T-helper 17 cell (primary cell): ENCODE measurements at regions not wholly inside any gene's neighbourhood (a gene's known extent, or its start where the extent isn't known, plus 50 kb on each side); places are given as distances from the start of the nearest gene placed in this dataset.

Experiments used
- ATAC-seq: fragments of 150-1000 bp; cut with Tn5 transposase; 2 replicates; pipeline ENCODE4 v1.10.0; 2021; ENCODE audit warnings: mild to moderate bottlenecking, moderate library complexity
- DNase-seq, 3 donors: peaks; one replicate each; pipeline versions ENCODE4 v3.0.0 to v3.0.0-alpha.2; 2020 to 2021
- H3K9me3 ChIP-seq: one replicate; pipeline ENCODE4 v1.7.0; 2013; ENCODE audit warnings: low read length, mild to moderate bottlenecking; ENCODE audit not compliant: control insufficient read depth, poor library complexity, severe bottlenecking
- H3K27ac Mint-ChIP-seq: one replicate; pipeline ENCODE4 v1.8.0; 2022; ENCODE audit warnings: mild to moderate bottlenecking, moderate library complexity, mixed read lengths
- H3K27me3 Mint-ChIP-seq: one replicate; pipeline ENCODE4 v1.8.0; 2022; ENCODE audit warnings: mixed read lengths
- H3K36me3 Mint-ChIP-seq: one replicate; pipeline ENCODE4 v1.8.0; 2022; ENCODE audit warnings: low read depth, mixed read lengths
- H3K4me1 Mint-ChIP-seq: one replicate; pipeline ENCODE4 v1.8.0; 2022; ENCODE audit warnings: mild to moderate bottlenecking, mixed read lengths
- H3K4me3 Mint-ChIP-seq: one replicate; pipeline ENCODE4 v1.8.0; 2022; ENCODE audit warnings: mild to moderate bottlenecking, moderate library complexity, mixed read lengths

GRCh38 chr16:35425270-35425669 lies 1965.9 kb downstream of the TP53TG3F start:
- no peak overlapping the region for H3K27ac Mint-ChIP-seq
- ATAC-seq (no peak), DNase-seq (no peak)
- H3K9me3 ChIP-seq: peaks cover 7% of the 10 kb centered on the region
- no peaks in the 10 kb centered on the region for H3K4me1 Mint-ChIP-seq
- no peak overlapping the region for H3K4me3 Mint-ChIP-seq
- no peaks in the 10 kb centered on the region for H3K27me3 Mint-ChIP-seq
- H3K36me3 Mint-ChIP-seq: no peaks in the 10 kb centered on the region

- no peak for DNase-seq
- peaks cover 7% of the 10 kb centered on the region for H3K9me3 ChIP-seq
- no peaks in the 10 kb centered on the region for H3K27me3 Mint-ChIP-seq
- H3K4me1 Mint-ChIP-seq: no peaks in the 10 kb centered on the region
- ATAC-seq: no peak
- no peak overlapping the region for H3K4me3 Mint-ChIP-seq
- H3K36me3 Mint-ChIP-seq: no peaks in the 10 kb centered on the region
- no peak overlapping the region for H3K27ac Mint-ChIP-seq
These were observed 1972.6 kb downstream of the TP53TG3F start for GRCh38 chr16:35431829-35432663.

- Mint-ChIP-seq H3K27ac (no peak overlapping the region), H3K27me3 (no peaks in the 10 kb centered on the region), H3K36me3 (no peaks in the 10 kb centered on the region), H3K4me3 (no peak overlapping the region), H3K4me1 (no peaks in the 10 kb centered on the region)
- no peaks in the 10 kb centered on the region for H3K9me3 ChIP-seq
- ATAC-seq: no peak
- DNase-seq: no peak
These were observed 1981.5 kb downstream of the TP53TG3F start for GRCh38 chr16:35440875-35441274.

- Mint-ChIP-seq H3K27me3 (no peaks in the 10 kb centered on the region), H3K27ac (no peak overlapping the region), H3K36me3 (no peaks in the 10 kb centered on the region), H3K4me3 (no peak overlapping the region), H3K4me1 (no peaks in the 10 kb centered on the region)
- ATAC-seq (no peak), DNase-seq (no peak)
- H3K9me3 ChIP-seq: no peaks in the 10 kb centered on the region
These were observed 1987.7 kb downstream of the TP53TG3F start for GRCh38 chr16:35447010-35447558.

- no peaks in the 10 kb centered on the region for H3K27me3 Mint-ChIP-seq
- H3K9me3 ChIP-seq: no peaks in the 10 kb centered on the region
- ATAC-seq (no peak), DNase-seq (no peak)
- H3K36me3 Mint-ChIP-seq: no peaks in the 10 kb centered on the region
- no peaks in the 10 kb centered on the region for H3K4me1 Mint-ChIP-seq
- no peak overlapping the region for H3K27ac Mint-ChIP-seq
- H3K4me3 Mint-ChIP-seq: no peak overlapping the region
These were observed 1990.3 kb downstream of the TP53TG3F start for GRCh38 chr16:35449663-35450062.

GRCh38 chr16:35450648-35451047 lies 1991.2 kb downstream of the TP53TG3F start:
- ATAC-seq (no peak), DNase-seq (no peak)
- no peaks in the 10 kb centered on the region for H3K9me3 ChIP-seq
- no peak overlapping the region for H3K27ac Mint-ChIP-seq
- no peaks in the 10 kb centered on the region for H3K36me3 Mint-ChIP-seq
- H3K4me1 Mint-ChIP-seq: no peaks in the 10 kb centered on the region
- no peak overlapping the region for H3K4me3 Mint-ChIP-seq
- H3K27me3 Mint-ChIP-seq: no peaks in the 10 kb centered on the region

GRCh38 chr16:35452471-35452870 lies 1993.1 kb downstream of the TP53TG3F start:
- H3K9me3 ChIP-seq: no peaks in the 10 kb centered on the region
- Mint-ChIP-seq H3K27ac (no peak overlapping the region), H3K27me3 (no peaks in the 10 kb centered on the region), H3K4me1 (no peaks in the 10 kb centered on the region), H3K36me3 (no peaks in the 10 kb centered on the region), H3K4me3 (no peak overlapping the region)
- ATAC-seq (no peak), DNase-seq (no peak)

- peaks cover 4% of the 10 kb centered on the region for H3K9me3 ChIP-seq
- Mint-ChIP-seq H3K4me3 (no peak overlapping the region), H3K27ac (no peak overlapping the region), H3K4me1 (no peaks in the 10 kb centered on the region), H3K27me3 (no peaks in the 10 kb centered on the region), H3K36me3 (no peaks in the 10 kb centered on the region)
- ATAC-seq (no peak), DNase-seq (no peak)
These were observed 2003.9 kb downstream of the TP53TG3F start for GRCh38 chr16:35463358-35463757.

- Mint-ChIP-seq H3K27me3 (no peaks in the 10 kb centered on the region), H3K4me3 (no peak overlapping the region), H3K27ac (no peak overlapping the region), H3K36me3 (no peaks in the 10 kb centered on the region), H3K4me1 (no peaks in the 10 kb centered on the region)
- H3K9me3 ChIP-seq: peaks cover 5% of the 10 kb centered on the region
- no peak for DNase-seq
- no peak for ATAC-seq
These were observed 2020.9 kb downstream of the TP53TG3F start for GRCh38 chr16:35480361-35480760.

GRCh38 chr16:35480988-35481387 lies 2021.6 kb downstream of the TP53TG3F start:
- H3K9me3 ChIP-seq: peaks cover 5% of the 10 kb centered on the region
- H3K36me3 Mint-ChIP-seq: no peaks in the 10 kb centered on the region
- H3K27ac Mint-ChIP-seq: no peak overlapping the region
- H3K4me3 Mint-ChIP-seq: no peak overlapping the region
- DNase-seq (no peak), ATAC-seq (no peak)
- no peaks in the 10 kb centered on the region for H3K4me1 Mint-ChIP-seq
- H3K27me3 Mint-ChIP-seq: no peaks in the 10 kb centered on the region

GRCh38 chr16:35485915-35486314 lies 2026.5 kb downstream of the TP53TG3F start:
- Mint-ChIP-seq H3K27me3 (no peaks in the 10 kb centered on the region), H3K4me3 (no peak overlapping the region), H3K27ac (no peak overlapping the region), H3K36me3 (no peaks in the 10 kb centered on the region), H3K4me1 (no peaks in the 10 kb centered on the region)
- ATAC-seq: no peak
- no peaks in the 10 kb centered on the region for H3K9me3 ChIP-seq
- no peak for DNase-seq

- Mint-ChIP-seq H3K36me3 (no peaks in the 10 kb centered on the region), H3K4me3 (no peak overlapping the region)
These were observed 2032.8 kb downstream of the TP53TG3F start for GRCh38 chr16:35492225-35492624.

GRCh38 chr16:35497399-35497798 lies 2038.0 kb downstream of the TP53TG3F start:
- H3K9me3 ChIP-seq: no peaks in the 10 kb centered on the region
- Mint-ChIP-seq H3K4me3 (no peak overlapping the region), H3K36me3 (no peaks in the 10 kb centered on the region), H3K27me3 (no peaks in the 10 kb centered on the region), H3K27ac (no peak overlapping the region), H3K4me1 (no peaks in the 10 kb centered on the region)
- DNase-seq (no peak), ATAC-seq (no peak)

More at GRCh38 chr16:35492225-35492624, 2032.8 kb downstream of the TP53TG3F start:
- no peak for ATAC-seq
- no peaks in the 10 kb centered on the region for H3K27me3 Mint-ChIP-seq
- H3K4me1 Mint-ChIP-seq: no peaks in the 10 kb centered on the region
- H3K27ac Mint-ChIP-seq: no peak overlapping the region
- DNase-seq: no peak
- no peaks in the 10 kb centered on the region for H3K9me3 ChIP-seq
